Endodermal cell (in vitro differentiated cells): ENCODE measurements at regions not wholly inside any gene's neighbourhood (a gene's known extent, or its start where the extent isn't known, plus 50 kb on each side); places are given as distances from the start of the nearest gene placed in this dataset.

Experiments used
- DNase-seq: peaks from one replicate; pipeline ENCODE4 v3.0.0-alpha.2; 2017
- H3K27ac ChIP-seq: 2 replicates; pipeline ENCODE4 v1.5.1; 2013; ENCODE audit warnings: mild to moderate bottlenecking, low read depth, low read length, moderate library complexity
- H3K27me3 ChIP-seq: 2 replicates; pipeline ENCODE4 v1.6.1; 2013; ENCODE audit warnings: mild to moderate bottlenecking, low read length, moderate library complexity; ENCODE audit not compliant: insufficient read depth, control insufficient read depth, poor library complexity, severe bottlenecking
- H3K36me3 ChIP-seq: 2 replicates; pipeline ENCODE4 v1.7.0; 2013; ENCODE audit warnings: mild to moderate bottlenecking, low read length, moderate library complexity; ENCODE audit not compliant: control insufficient read depth, insufficient read depth
- H3K4me1 ChIP-seq: one replicate; pipeline ENCODE4 v1.7.0; 2013; ENCODE audit warnings: low read length; ENCODE audit not compliant: control insufficient read depth, insufficient read depth
- H3K4me3 ChIP-seq: 2 replicates; pipeline ENCODE4 v1.5.1; 2013; ENCODE audit warnings: mild to moderate bottlenecking, low read length, moderate library complexity
- H3K9ac ChIP-seq: 2 replicates; pipeline ENCODE4 v1.6.1; 2013; ENCODE audit warnings: mild to moderate bottlenecking, low read length, moderate library complexity; ENCODE audit not compliant: poor library complexity, severe bottlenecking; ENCODE audit errors: extremely low read depth
- H3K9me3 ChIP-seq: 2 replicates; pipeline ENCODE4 v1.6.1; 2013; ENCODE audit warnings: mild to moderate bottlenecking, low read length, moderate library complexity; ENCODE audit not compliant: control insufficient read depth
- H3K27ac Mint-ChIP-seq: 2 replicates; pipeline ENCODE4 v1.8.0; 2020; ENCODE audit warnings: mixed read lengths
- H3K27me3 Mint-ChIP-seq: 2 replicates; pipeline ENCODE4 v1.8.0; 2021; ENCODE audit warnings: mild to moderate bottlenecking, mixed read lengths; ENCODE audit not compliant: insufficient read depth
- H3K36me3 Mint-ChIP-seq: 2 replicates; pipeline ENCODE4 v1.8.0; 2020; ENCODE audit warnings: low read depth, mixed read lengths
- H3K4me1 Mint-ChIP-seq: 2 replicates; pipeline ENCODE4 v1.8.0; 2020; ENCODE audit warnings: mixed read lengths
- H3K4me3 Mint-ChIP-seq: 2 replicates; pipeline ENCODE4 v1.8.0; 2020; ENCODE audit warnings: mild to moderate bottlenecking, moderate library complexity, mixed read lengths
- H3K9me3 Mint-ChIP-seq: 2 replicates; pipeline ENCODE4 v1.8.0; 2020; ENCODE audit warnings: mild to moderate bottlenecking, mixed read lengths
- CTCF ChIP-seq: fragments of 200-600 bp; sonication (generic); conservative IDR thresholded peaks from 2 replicates; pipeline ENCODE4 v1.5.0; 2021; ENCODE audit warnings: antibody characterized with exemption, mild to moderate bottlenecking
- WGBS, 2 experiments: methylation state at CpG; one replicate each; pipeline versions ENCODE4 v1.1.5 to v1.1.7; 2013; ENCODE audit warnings: missing lambda C conversion rate in 2 of 2, mixed read lengths in 1 of 2; ENCODE audit not compliant: insufficient coverage in 1 of 2, insufficient read length in 1 of 2; 5-methylcytosine and 5-hydroxymethylcytosine counted together

GRCh38 chr10:25076506-25077177 lies 60.2 kb downstream of the THNSL1 start:
- no peaks in the 10 kb centered on the region for H3K9me3 ChIP-seq
- H3K36me3 Mint-ChIP-seq = no peaks in the 10 kb centered on the region
- DNase-seq = no peak
- H3K4me1 ChIP-seq = no peaks in the 10 kb centered on the region
- H3K27me3 ChIP-seq = peaks cover 69% of the 10 kb centered on the region
- peaks cover 66% of the 10 kb centered on the region for H3K27me3 Mint-ChIP-seq
- H3K4me1 Mint-ChIP-seq = peaks cover 12% of the 10 kb centered on the region
- no peak overlapping the region for H3K4me3 Mint-ChIP-seq
- H3K4me3 ChIP-seq = no peak overlapping the region
- H3K27ac Mint-ChIP-seq = no peak overlapping the region
- WGBS, 2 experiments = 70 to 72% methylated on average over 8 to 9 of the region's 9 CpGs
- no peaks in the 10 kb centered on the region for H3K9me3 Mint-ChIP-seq
- no peaks in the 10 kb centered on the region for H3K36me3 ChIP-seq
- no peak for TF ChIP-seq CTCF
- no peak overlapping the region for H3K9ac ChIP-seq
- no peak overlapping the region for H3K27ac ChIP-seq

GRCh38 chr10:25078658-25079431 lies 62.4 kb downstream of the THNSL1 start:
- no peaks in the 10 kb centered on the region for H3K4me1 ChIP-seq
- no peak overlapping the region for H3K4me3 Mint-ChIP-seq

More at GRCh38 chr10:25078658-25079431, 62.4 kb downstream of the THNSL1 start:
- no peaks in the 10 kb centered on the region for H3K36me3 ChIP-seq
- Mint-ChIP-seq H3K9me3 (no peaks in the 10 kb centered on the region), H3K36me3 (no peaks in the 10 kb centered on the region), H3K4me1 (peaks cover 12% of the 10 kb centered on the region), H3K27ac (no peak overlapping the region), H3K27me3 (peaks cover 65% of the 10 kb centered on the region)
- no peak for DNase-seq
- H3K9me3 ChIP-seq = no peaks in the 10 kb centered on the region
- WGBS, 2 experiments = 83 to 89% methylated on average over 3 to 7 of the region's 7 CpGs
- H3K27ac ChIP-seq = no peak overlapping the region
- no peak for TF ChIP-seq CTCF
- H3K27me3 ChIP-seq = peaks cover 58% of the 10 kb centered on the region
- H3K9ac ChIP-seq = no peak overlapping the region
- H3K4me3 ChIP-seq = no peak overlapping the region
